ENCODE measurements at regions not wholly inside any gene's neighbourhood (a gene's known extent, or its start where the extent isn't known, plus 50 kb on each side); places are given as distances from the start of the nearest gene placed in this dataset.

- TF ChIP-seq GABPA (IDR thresholded peaks at IDR 0.05; ENCODE audit: low read depth) = no peak
- TF ChIP-seq, protein P1, sequence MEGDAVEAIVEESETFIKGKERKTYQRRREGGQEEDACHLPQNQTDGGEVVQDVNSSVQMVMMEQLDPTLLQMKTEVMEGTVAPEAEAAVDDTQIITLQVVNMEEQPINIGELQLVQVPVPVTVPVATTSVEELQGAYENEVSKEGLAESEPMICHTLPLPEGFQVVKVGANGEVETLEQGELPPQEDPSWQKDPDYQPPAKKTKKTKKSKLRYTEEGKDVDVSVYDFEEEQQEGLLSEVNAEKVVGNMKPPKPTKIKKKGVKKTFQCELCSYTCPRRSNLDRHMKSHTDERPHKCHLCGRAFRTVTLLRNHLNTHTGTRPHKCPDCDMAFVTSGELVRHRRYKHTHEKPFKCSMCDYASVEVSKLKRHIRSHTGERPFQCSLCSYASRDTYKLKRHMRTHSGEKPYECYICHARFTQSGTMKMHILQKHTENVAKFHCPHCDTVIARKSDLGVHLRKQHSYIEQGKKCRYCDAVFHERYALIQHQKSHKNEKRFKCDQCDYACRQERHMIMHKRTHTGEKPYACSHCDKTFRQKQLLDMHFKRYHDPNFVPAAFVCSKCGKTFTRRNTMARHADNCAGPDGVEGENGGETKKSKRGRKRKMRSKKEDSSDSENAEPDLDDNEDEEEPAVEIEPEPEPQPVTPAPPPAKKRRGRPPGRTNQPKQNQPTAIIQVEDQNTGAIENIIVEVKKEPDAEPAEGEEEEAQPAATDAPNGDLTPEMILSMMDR (IDR thresholded peaks at IDR 0.05; ENCODE audit: insufficient read depth, low read length) = no peak
These were observed 357.7 kb downstream of the CD83 start for GRCh38 chr6:14475306-14475705.

Data from HL-60 (cell line).